GM12878 (cell line): ENCODE measurements at regions not wholly inside any gene's neighbourhood (a gene's known extent, or its start where the extent isn't known, plus 50 kb on each side); places are given as distances from the start of the nearest gene placed in this dataset.

Experiments used
- ATAC-seq: fragments of 200-7000 bp; cut with Tn5 transposase; 3 replicates; pipeline ENCODE4 v1.9.1; 2020; ENCODE audit warnings: mild to moderate bottlenecking, moderate library complexity
- BruUV-seq: library from RNA; stranded (reverse); fragments of 400-500 nt; replicated peaks from 2 replicates; lab custom pipeline; 2021; lab: Mats Ljungman, UMichigan
- CTCF ChIA-PET: fragments of 300-600 bp; sonication (Branson Sonifier 250); formaldehyde crosslinking; extraction: SDS; loops from one replicate; lab custom pipeline; 2021; ENCODE audit warnings: inconsistent platforms; lab: Yijun Ruan, JAX
- POLR2A ChIA-PET: fragments of 350-600 bp; formaldehyde crosslinking; extraction: SDS; loops from one replicate; lab custom pipeline; 2021; ENCODE audit warnings: inconsistent platforms; lab: Charles Lee
- RAD21 ChIA-PET: fragments of 300-600 bp; sonication (Branson Sonifier 250); formaldehyde crosslinking; loops from one replicate; lab custom pipeline; 2023; ENCODE audit warnings: antibody characterized with exemption; ENCODE audit not compliant: unreplicated experiment; lab: Charles Lee
- SMC1A ChIA-PET: fragments of 300-600 bp; sonication (Branson Sonifier 250); formaldehyde crosslinking; loops from one replicate; lab custom pipeline; 2023; ENCODE audit not compliant: unreplicated experiment, uncharacterized antibody; lab: Charles Lee
- DNase-seq: peaks from one replicate; pipeline ENCODE4 v3.0.0-alpha.2; 2011; ENCODE audit warnings: low read depth, low spot score
- FAIRE-seq: peaks from 3 replicates; lab custom pipeline; 2011; peaks lifted over from hg19 to GRCh38; lab: Jason Lieb, UNC
- H2AFZ ChIP-seq: 2 replicates; pipeline ENCODE4 v1.6.0; 2011; ENCODE audit warnings: low read depth, low read length, control low read depth; ENCODE audit not compliant: control insufficient read depth
- H3K27ac ChIP-seq: 2 replicates; pipeline ENCODE4 v1.5.1; 2011; ENCODE audit warnings: control low read depth; ENCODE audit not compliant: control insufficient read depth, insufficient read depth
- H3K27me3 ChIP-seq, 2 experiments: replicated peaks in 1 of 2; 2 replicates each; pipeline versions ENCODE4 v1.6.0 to v1.6.1; 2011; ENCODE audit warnings: low read length in 1 of 2; ENCODE audit not compliant: control insufficient read depth in 2 of 2, insufficient read depth in 2 of 2
- H3K36me3 ChIP-seq, 2 experiments: 2 replicates each; pipeline ENCODE4 v1.5.1; 2011; ENCODE audit warnings: low read length in 1 of 2; ENCODE audit not compliant: control insufficient read depth in 2 of 2, insufficient read depth in 2 of 2
- H3K4me1 ChIP-seq: 2 replicates; pipeline ENCODE4 v1.6.1; 2011; ENCODE audit warnings: mild to moderate bottlenecking, low read length, moderate library complexity, mixed read lengths; ENCODE audit not compliant: control insufficient read depth, insufficient read depth
- H3K4me2 ChIP-seq: 2 replicates; pipeline ENCODE4 v1.6.0; 2011; ENCODE audit warnings: control low read depth; ENCODE audit not compliant: control insufficient read depth, insufficient read depth
- H3K4me3 ChIP-seq: fragments of 200-600 bp; sonication (generic); 2 replicates; pipeline ENCODE4 v1.5.1; 2016
- H3K79me2 ChIP-seq: 2 replicates; pipeline ENCODE4 v1.6.0; 2011; ENCODE audit warnings: low read length; ENCODE audit not compliant: control insufficient read depth, insufficient read depth
- H3K9ac ChIP-seq: 2 replicates; pipeline ENCODE4 v1.8.0; 2011; ENCODE audit warnings: low read length, control low read depth, mixed read lengths; ENCODE audit not compliant: control insufficient read depth, insufficient read depth
- H3K9me3 ChIP-seq: replicated peaks from 3 replicates; pipeline ENCODE4 v1.5.1; 2011; ENCODE audit warnings: mild to moderate bottlenecking, low read length; ENCODE audit not compliant: control insufficient read depth, insufficient read depth
- H4K20me1 ChIP-seq: 2 replicates; pipeline ENCODE4 v1.6.0; 2011; ENCODE audit not compliant: control insufficient read depth, insufficient read depth
- BMI1 ChIP-seq: fragments of 450-650 bp; IDR thresholded peaks from 2 replicates; pipeline ENCODE4 v1.6.1; 2016; ENCODE audit warnings: mild to moderate bottlenecking, moderate library complexity, borderline replicate concordance
- EED ChIP-seq: sonication (generic); IDR thresholded peaks from 2 replicates; pipeline ENCODE4 v1.6.1; 2016; ENCODE audit warnings: antibody characterized with exemption, low read depth
- IKZF2 ChIP-seq, 2 experiments: fragments of 450-650 bp; IDR thresholded peaks; 2 replicates each; pipeline ENCODE4 v1.6.1; 2017; ENCODE audit warnings: mild to moderate bottlenecking in 2 of 2, moderate library complexity in 2 of 2
- IRF5 ChIP-seq: fragments of 450-650 bp; IDR thresholded peaks from 2 replicates; pipeline ENCODE4 v1.6.1; 2017; ENCODE audit warnings: borderline replicate concordance
- KLF5 ChIP-seq: fragments of 450-650 bp; IDR thresholded peaks from 2 replicates; pipeline ENCODE4 v1.6.1; 2014; ENCODE audit warnings: mild to moderate bottlenecking; ENCODE audit not compliant: partially characterized antibody
- MLLT1 ChIP-seq: fragments of 450-650 bp; IDR thresholded peaks from 2 replicates; pipeline ENCODE4 v1.6.1; 2016; ENCODE audit warnings: mild to moderate bottlenecking
- NBN ChIP-seq: fragments of 450-650 bp; IDR thresholded peaks from 2 replicates; pipeline ENCODE4 v1.6.1; 2016
- NR2C1 ChIP-seq: fragments of 450-650 bp; IDR thresholded peaks from 2 replicates; pipeline ENCODE4 v1.6.1; 2017; ENCODE audit warnings: antibody characterized with exemption, mild to moderate bottlenecking, moderate library complexity
- RB1 ChIP-seq: fragments of 450-650 bp; formaldehyde crosslinking; IDR thresholded peaks from 2 replicates; pipeline ENCODE4 v1.6.1; 2017; ENCODE audit warnings: mild to moderate bottlenecking, borderline replicate concordance
- RBBP5 ChIP-seq: fragments of 200-600 bp; sonication (generic); conservative IDR thresholded peaks from 2 replicates; pipeline ENCODE4 v1.6.1; 2016
- TCF3 ChIP-seq: IDR thresholded peaks from 2 replicates; pipeline ENCODE4 v1.6.1; 2012; ENCODE audit warnings: low read depth, mild to moderate bottlenecking, low read length, borderline replicate concordance; ENCODE audit not compliant: insufficient read depth
- TCF7 ChIP-seq: IDR thresholded peaks from 2 replicates; pipeline ENCODE4 v1.6.1; 2014; ENCODE audit warnings: antibody characterized with exemption, borderline replicate concordance
- WGBS: methylation state at CpG from one replicate; pipeline ENCODE4 v1.1.6; 2016; ENCODE audit warnings: low lambda C conversion rate; ENCODE audit not compliant: insufficient replicate concordance, insufficient coverage; ENCODE audit errors: missing lambda C conversion rate; 5-methylcytosine and 5-hydroxymethylcytosine counted together
- in situ Hi-C: fragments of 300-500 bp; cut with MboI; formaldehyde crosslinking; loops from 9 replicates; pipeline ENCODE4 v1.14.3; 2018; ENCODE audit warnings: mixed read lengths
- intact Hi-C: fragments of 100-400 bp; cut with micrococcal nuclease; formaldehyde crosslinking; loops from one replicate; pipeline ENCODE4 v1.14.2; 2022; ENCODE audit not compliant: unreplicated experiment

- in situ Hi-C loops (no loop called here), intact Hi-C loops (no loop called here)
- no peaks in the 10 kb centered on the region for H3K9me3 ChIP-seq
- H3K27ac ChIP-seq: no peak overlapping the region
- no peak for TF ChIP-seq IRF5
- no peak for TF ChIP-seq KLF5
- no peak for TF ChIP-seq RBBP5
- no peak for TF ChIP-seq EED
- TF ChIP-seq RB1: no peak
- TF ChIP-seq NBN: no peak
- TF ChIP-seq BMI1: no peak
- TF ChIP-seq IKZF2 (IDR thresholded peaks at IDR 0.05): no peak
- no peak for TF ChIP-seq TCF7
- no peak for TF ChIP-seq NR2C1
- TF ChIP-seq MLLT1: no peak
- no peak for TF ChIP-seq TCF3
- ATAC-seq (no peak), DNase-seq (no peak), FAIRE-seq (no peak)
- H3K79me2 ChIP-seq: no peaks in the 10 kb centered on the region
- RAD21 ChIA-PET: no interaction called here
- POLR2A ChIA-PET: no interaction called here
- H3K9ac ChIP-seq: no peak overlapping the region
- WGBS: 54% methylated on average over 3 of the region's 3 CpGs
- no peak overlapping the region for H2AFZ ChIP-seq
- no TSS peak for BruUV-seq
- no peaks in the 10 kb centered on the region for H3K27me3 ChIP-seq
- H3K4me3 ChIP-seq: no peak overlapping the region
- CTCF ChIA-PET: no interaction called here
- no peak overlapping the region for H3K4me2 ChIP-seq
- SMC1A ChIA-PET: no interaction called here
- no peaks in the 10 kb centered on the region for H3K4me1 ChIP-seq
- no peaks in the 10 kb centered on the region for H3K36me3 ChIP-seq
- H4K20me1 ChIP-seq: no peaks in the 10 kb centered on the region
Measured at GRCh38 chr4:103853146-103853545, 133.4 kb upstream of the TACR3 start.
